Naive thymus-derived CD4-positive, alpha-beta T cell (primary cell): ENCODE measurements at regions not wholly inside any gene's neighbourhood (a gene's known extent, or its start where the extent isn't known, plus 50 kb on each side); places are given as distances from the start of the nearest gene placed in this dataset.

ENCODE experiments used
- ATAC-seq: fragments of 150-1000 bp; cut with Tn5 transposase; 2 replicates; pipeline ENCODE4 v1.10.0; 2021; ENCODE audit warnings: mild to moderate bottlenecking, moderate library complexity
- CTCF ChIA-PET: fragments of 350-600 bp; sonication (Branson Sonifier 250); formaldehyde crosslinking; loops from one replicate; lab custom pipeline; 2021; ENCODE audit warnings: antibody characterized with exemption; lab: Charles Lee
- POLR2A ChIA-PET: fragments of 350-600 bp; sonication (Branson Sonifier 250); formaldehyde crosslinking; loops from one replicate; lab custom pipeline; 2021; ENCODE audit warnings: antibody characterized with exemption, inconsistent platforms; lab: Charles Lee
- DNase-seq, 9 donors: peaks; one replicate each; pipeline versions ENCODE4 v3.0.0 to v3.0.0-alpha.2; 2020 to 2022; ENCODE audit warnings: mixed read lengths in 1 of 9
- H3K27ac ChIP-seq: one replicate; pipeline ENCODE4 v1.7.0; 2013; ENCODE audit warnings: mild to moderate bottlenecking, low read depth, low read length, moderate library complexity
- H3K27me3 ChIP-seq, 2 donors: one replicate each; pipeline ENCODE4 v1.7.0; 2013; ENCODE audit warnings: low read length in 2 of 2, mild to moderate bottlenecking in 2 of 2, moderate library complexity in 2 of 2; ENCODE audit not compliant: control insufficient read depth in 2 of 2, insufficient read depth in 2 of 2
- H3K36me3 ChIP-seq, 3 experiments: 1 replicate in 2 of 3; 2 replicates in 1 of 3; pipeline ENCODE4 v1.7.0; 2013; ENCODE audit warnings: low read length in 3 of 3, mild to moderate bottlenecking in 3 of 3, moderate library complexity in 1 of 3; ENCODE audit not compliant: insufficient read depth in 3 of 3, control insufficient read depth in 2 of 3
- H3K4me1 ChIP-seq, 2 donors: one replicate each; pipeline ENCODE4 v1.7.0; 2013; ENCODE audit warnings: low read length in 2 of 2, mild to moderate bottlenecking in 2 of 2, moderate library complexity in 1 of 2; ENCODE audit not compliant: control insufficient read depth in 2 of 2, insufficient read depth in 2 of 2
- H3K4me3 ChIP-seq: 2 replicates; pipeline ENCODE4 v1.7.0; 2013; ENCODE audit warnings: mild to moderate bottlenecking, low read length
- H3K9me3 ChIP-seq, 3 experiments: 1 replicate in 2 of 3; 2 replicates in 1 of 3; pipeline ENCODE4 v1.7.0; 2013; ENCODE audit warnings: low read length in 3 of 3; ENCODE audit not compliant: control insufficient read depth in 2 of 3
- H3K27ac Mint-ChIP-seq, 9 donors: one replicate each; pipeline ENCODE4 v1.8.0; 2020 to 2022; ENCODE audit warnings: mixed read lengths in 9 of 9, mild to moderate bottlenecking in 8 of 9, moderate library complexity in 5 of 9, inconsistent platforms in 2 of 9
- H3K27me3 Mint-ChIP-seq, 5 donors: one replicate each; pipeline ENCODE4 v1.8.0; 2021 to 2022; ENCODE audit warnings: mixed read lengths in 5 of 5, mild to moderate bottlenecking in 1 of 5
- H3K36me3 Mint-ChIP-seq, 5 donors: one replicate each; pipeline ENCODE4 v1.8.0; 2020 to 2022; ENCODE audit warnings: mixed read lengths in 5 of 5, mild to moderate bottlenecking in 3 of 5, inconsistent platforms in 1 of 5
- H3K4me1 Mint-ChIP-seq, 7 donors: one replicate each; pipeline ENCODE4 v1.8.0; 2020 to 2022; ENCODE audit warnings: mixed read lengths in 7 of 7, mild to moderate bottlenecking in 3 of 7, inconsistent platforms in 1 of 7
- H3K4me3 Mint-ChIP-seq, 10 donors: one replicate each; pipeline ENCODE4 v1.8.0; 2020 to 2022; ENCODE audit warnings: mild to moderate bottlenecking in 10 of 10, mixed read lengths in 10 of 10, moderate library complexity in 6 of 10, inconsistent platforms in 2 of 10
- H3K9me3 Mint-ChIP-seq, 11 donors: one replicate each; pipeline ENCODE4 v1.8.0; 2020 to 2022; ENCODE audit warnings: mixed read lengths in 11 of 11, mild to moderate bottlenecking in 4 of 11, inconsistent platforms in 1 of 11, moderate library complexity in 1 of 11
- intact Hi-C, 2 donors: fragments of 100-400 bp; cut with micrococcal nuclease; formaldehyde crosslinking; loops; one replicate each; pipeline ENCODE4 v1.15.1; 2023

DNA sequence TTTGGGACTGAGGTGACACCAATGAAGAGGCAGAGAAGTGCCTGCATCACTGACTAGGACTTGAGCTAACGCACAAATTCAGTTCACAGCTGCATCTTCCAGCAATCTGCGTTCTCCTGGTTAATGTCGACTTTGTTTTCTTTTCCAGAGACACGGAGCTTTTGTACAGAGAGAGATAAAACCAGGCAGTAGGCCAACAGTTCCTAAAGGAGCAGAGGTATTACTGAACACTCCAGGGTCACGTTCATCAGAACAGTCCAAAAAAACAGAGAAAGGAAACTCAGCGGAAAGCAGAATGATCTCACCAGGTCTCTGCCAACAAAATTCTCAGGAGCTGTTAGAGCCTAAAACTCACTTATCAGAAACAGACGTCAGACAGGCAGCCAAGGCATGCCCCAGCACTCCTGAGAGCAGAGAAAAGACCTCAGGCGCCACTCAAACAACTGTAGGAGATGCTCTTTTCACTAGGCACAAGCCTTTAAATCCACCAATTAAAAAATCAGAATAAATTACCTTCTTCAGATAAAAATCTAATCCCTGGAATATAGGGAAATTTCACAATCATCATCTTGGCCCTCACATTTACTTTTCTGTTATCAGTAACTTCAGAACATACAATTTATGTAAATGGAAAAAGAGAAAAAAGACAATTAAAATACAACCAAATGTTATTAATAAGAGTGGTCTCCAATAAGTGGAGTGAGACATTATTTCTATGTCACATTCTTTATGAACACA is 95.9 kb upstream of the SPTBN1 start:
- Histone ChIP-seq H3K4me1 (no peaks in the 10 kb centered on the region), H3K4me3 (no peak overlapping the region), H3K9me3 (peaks cover 0 to 5% (median 0%) of the 10 kb centered on the region in 3 experiments), H3K36me3 (no peaks in the 10 kb centered on the region), H3K27me3 (peaks cover 0 to 2% of the 10 kb centered on the region in 2 donors), H3K27ac (no peak overlapping the region)
- Mint-ChIP-seq H3K36me3 (no peaks in the 10 kb centered on the region), H3K4me3 (no peak overlapping the region), H3K9me3 (peaks cover 0 to 13% (median 7%) of the 10 kb centered on the region in 11 donors), H3K27me3 (peaks cover 26 to 51% (median 35%) of the 10 kb centered on the region in 5 donors), H3K4me1 (no peaks in the 10 kb centered on the region), H3K27ac (no peak overlapping the region)
- ATAC-seq: no peak
- CTCF ChIA-PET: interaction anchor here (0.6 kb wide), 1 partner anchor 75 kb away, joined by 3 read pairs; no protein-coding TSS in a partner anchor
- intact Hi-C loops: no loop called here
- DNase-seq: no peak
- POLR2A ChIA-PET: no interaction called here

GRCh38 chr2:54364409-54364808 is 91.7 kb upstream of the SPTBN1 start:
- Histone ChIP-seq H3K27me3 (no peaks in the 10 kb centered on the region), H3K36me3 (no peaks in the 10 kb centered on the region), H3K4me1 (no peaks in the 10 kb centered on the region), H3K27ac (no peak overlapping the region), H3K4me3 (no peak overlapping the region), H3K9me3 (peaks cover 0 to 20% (median 0%) of the 10 kb centered on the region in 3 experiments)
- no peak for DNase-seq
- peaks cover 20 to 41% (median 32%) of the 10 kb centered on the region in 5 donors for H3K27me3 Mint-ChIP-seq
- no peak for ATAC-seq
- no peak overlapping the region for H3K4me3 Mint-ChIP-seq
- ChIA-PET CTCF (no interaction called here), POLR2A (no interaction called here)
- peaks cover 0 to 11% (median 0%) of the 10 kb centered on the region in 5 donors for H3K36me3 Mint-ChIP-seq
- peaks cover 5 to 47% (median 30%) of the 10 kb centered on the region in 11 donors for H3K9me3 Mint-ChIP-seq
- H3K27ac Mint-ChIP-seq: no peak overlapping the region
- no peaks in the 10 kb centered on the region for H3K4me1 Mint-ChIP-seq
- intact Hi-C loops: no loop called here

- H3K27me3 ChIP-seq: no peaks in the 10 kb centered on the region
- intact Hi-C loops: no loop called here
- ATAC-seq (no peak), DNase-seq (no peak)
- ChIA-PET CTCF (no interaction called here), POLR2A (no interaction called here)
- peaks cover 15 to 35% (median 25%) of the 10 kb centered on the region in 5 donors for H3K27me3 Mint-ChIP-seq
- no peak overlapping the region for H3K4me3 Mint-ChIP-seq
- H3K9me3 Mint-ChIP-seq: peaks cover 5 to 50% (median 30%) of the 10 kb centered on the region in 11 donors
- no peak overlapping the region for H3K27ac Mint-ChIP-seq
- H3K4me1 ChIP-seq: no peaks in the 10 kb centered on the region
- no peak overlapping the region for H3K4me3 ChIP-seq
- no peaks in the 10 kb centered on the region for H3K36me3 ChIP-seq
- H3K36me3 Mint-ChIP-seq: peaks cover 0 to 11% (median 0%) of the 10 kb centered on the region in 5 donors
- peaks cover 0 to 20% (median 0%) of the 10 kb centered on the region in 3 experiments for H3K9me3 ChIP-seq
- no peaks in the 10 kb centered on the region for H3K4me1 Mint-ChIP-seq
- H3K27ac ChIP-seq: no peak overlapping the region
Measured at GRCh38 chr2:54365661-54366060, 90.5 kb upstream of the SPTBN1 start.

- ChIA-PET CTCF (no interaction called here), POLR2A (no interaction called here)
- H3K27ac ChIP-seq: no peak overlapping the region
- H3K4me1 ChIP-seq: no peaks in the 10 kb centered on the region
- peaks cover 0 to 11% (median 0%) of the 10 kb centered on the region in 5 donors for H3K36me3 Mint-ChIP-seq
- intact Hi-C loops: no loop called here
- H3K4me3 Mint-ChIP-seq: no peak overlapping the region
- H3K36me3 ChIP-seq: no peaks in the 10 kb centered on the region
- H3K4me1 Mint-ChIP-seq: no peaks in the 10 kb centered on the region
- ATAC-seq (no peak), DNase-seq (no peak)
- no peak overlapping the region for H3K27ac Mint-ChIP-seq
- peaks cover 15 to 31% (median 21%) of the 10 kb centered on the region in 5 donors for H3K27me3 Mint-ChIP-seq
- peaks cover 0 to 20% (median 0%) of the 10 kb centered on the region in 3 experiments for H3K9me3 ChIP-seq
- H3K4me3 ChIP-seq: no peak overlapping the region
- H3K27me3 ChIP-seq: no peaks in the 10 kb centered on the region
- peaks cover 5 to 50% (median 30%) of the 10 kb centered on the region in 11 donors for H3K9me3 Mint-ChIP-seq
Measured at GRCh38 chr2:54366487-54367280, 89.4 kb upstream of the SPTBN1 start.

GRCh38 chr2:54370405-54371104 is 85.6 kb upstream of the SPTBN1 start:
- Mint-ChIP-seq H3K36me3 (peaks cover 0 to 11% (median 0%) of the 10 kb centered on the region in 5 donors), H3K27ac (no peak overlapping the region), H3K4me3 (no peak overlapping the region), H3K9me3 (peaks cover 5 to 38% (median 20%) of the 10 kb centered on the region in 11 donors), H3K27me3 (peaks cover 3 to 30% (median 21%) of the 10 kb centered on the region in 5 donors), H3K4me1 (no peaks in the 10 kb centered on the region)
- CTCF ChIA-PET: no interaction called here
- POLR2A ChIA-PET: no interaction called here
- H3K36me3 ChIP-seq: no peaks in the 10 kb centered on the region
- H3K4me1 ChIP-seq: no peaks in the 10 kb centered on the region
- H3K27ac ChIP-seq: no peak overlapping the region
- ATAC-seq: no peak
- no peak for DNase-seq
- intact Hi-C loops: no loop called here
- peaks cover 0 to 13% (median 0%) of the 10 kb centered on the region in 3 experiments for H3K9me3 ChIP-seq
- no peak overlapping the region for H3K4me3 ChIP-seq
- H3K27me3 ChIP-seq: no peaks in the 10 kb centered on the region

DNA sequence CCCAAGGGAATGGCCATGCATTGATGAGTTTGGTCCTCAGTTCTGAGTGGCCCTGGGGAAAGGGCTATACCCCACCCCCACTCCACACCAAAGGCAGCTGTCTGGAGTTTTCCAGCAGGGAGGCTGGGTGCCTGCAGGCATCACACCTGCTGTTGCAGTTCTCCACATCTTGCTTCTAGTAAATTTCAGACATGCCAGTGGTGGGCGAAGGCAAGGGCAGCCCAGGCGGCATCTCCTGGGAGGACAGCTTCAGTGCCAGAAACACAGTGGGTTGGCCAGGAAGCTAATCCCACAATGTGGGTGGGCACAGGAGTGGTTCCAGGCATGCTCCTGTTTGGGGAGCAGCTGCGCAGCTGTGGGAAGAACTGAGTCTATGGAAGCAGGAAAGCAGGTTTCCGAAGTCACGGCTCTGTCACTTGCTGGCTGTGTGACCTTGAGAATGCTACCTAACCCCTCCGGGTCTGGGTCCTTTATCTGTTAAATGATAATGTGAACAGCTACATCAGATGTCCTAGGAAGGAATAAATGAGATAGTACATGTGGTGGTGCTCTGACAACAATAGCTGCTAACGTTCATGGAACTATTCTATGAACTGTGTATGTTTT is 84.6 kb upstream of the SPTBN1 start:
- Histone ChIP-seq H3K27ac (no peak overlapping the region), H3K4me1 (no peaks in the 10 kb centered on the region), H3K9me3 (peaks cover 0 to 9% (median 0%) of the 10 kb centered on the region in 3 experiments), H3K27me3 (no peaks in the 10 kb centered on the region), H3K4me3 (no peak overlapping the region), H3K36me3 (no peaks in the 10 kb centered on the region)
- peaks cover 5 to 36% (median 25%) of the 10 kb centered on the region in 5 donors for H3K27me3 Mint-ChIP-seq
- intact Hi-C loops: no loop called here
- H3K4me3 Mint-ChIP-seq: no peak overlapping the region
- ATAC-seq: no peak
- no peaks in the 10 kb centered on the region for H3K4me1 Mint-ChIP-seq
- ChIA-PET POLR2A (no interaction called here), CTCF (no interaction called here)
- peaks cover 5 to 31% (median 17%) of the 10 kb centered on the region in 11 donors for H3K9me3 Mint-ChIP-seq
- peaks cover 0 to 11% (median 0%) of the 10 kb centered on the region in 5 donors for H3K36me3 Mint-ChIP-seq
- H3K27ac Mint-ChIP-seq: no peak overlapping the region
- DNase-seq: no peak
